ENCODE measurements at regions not wholly inside any gene's neighbourhood (a gene's known extent, or its start where the extent isn't known, plus 50 kb on each side); places are given as distances from the start of the nearest gene placed in this dataset.

DNA sequence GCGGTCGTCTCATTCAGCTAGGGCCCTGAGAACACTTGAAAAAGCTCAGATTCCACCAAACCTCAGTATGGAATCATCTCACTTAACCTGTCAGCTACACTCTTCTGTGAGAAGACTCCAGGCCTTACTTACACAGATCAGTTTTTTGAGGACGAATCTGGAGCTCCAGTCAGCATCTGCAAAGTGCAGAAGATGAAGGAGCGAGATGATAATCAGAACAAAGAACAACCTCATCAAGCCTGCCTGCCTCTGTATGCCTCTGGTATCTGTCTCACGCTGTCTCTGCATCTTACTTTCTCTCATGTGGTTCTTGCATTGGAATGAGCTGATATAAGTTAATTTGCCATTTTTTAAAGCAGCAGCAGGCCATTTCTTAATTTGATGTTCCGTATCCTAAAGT lies 444.1 kb upstream of the LRATD1 start:
- TF ChIP-seq EZH2 (optimal IDR thresholded peaks at IDR 0.05; ENCODE audit: low read depth, low read length), result no peak
- TF ChIP-seq, protein P1, sequence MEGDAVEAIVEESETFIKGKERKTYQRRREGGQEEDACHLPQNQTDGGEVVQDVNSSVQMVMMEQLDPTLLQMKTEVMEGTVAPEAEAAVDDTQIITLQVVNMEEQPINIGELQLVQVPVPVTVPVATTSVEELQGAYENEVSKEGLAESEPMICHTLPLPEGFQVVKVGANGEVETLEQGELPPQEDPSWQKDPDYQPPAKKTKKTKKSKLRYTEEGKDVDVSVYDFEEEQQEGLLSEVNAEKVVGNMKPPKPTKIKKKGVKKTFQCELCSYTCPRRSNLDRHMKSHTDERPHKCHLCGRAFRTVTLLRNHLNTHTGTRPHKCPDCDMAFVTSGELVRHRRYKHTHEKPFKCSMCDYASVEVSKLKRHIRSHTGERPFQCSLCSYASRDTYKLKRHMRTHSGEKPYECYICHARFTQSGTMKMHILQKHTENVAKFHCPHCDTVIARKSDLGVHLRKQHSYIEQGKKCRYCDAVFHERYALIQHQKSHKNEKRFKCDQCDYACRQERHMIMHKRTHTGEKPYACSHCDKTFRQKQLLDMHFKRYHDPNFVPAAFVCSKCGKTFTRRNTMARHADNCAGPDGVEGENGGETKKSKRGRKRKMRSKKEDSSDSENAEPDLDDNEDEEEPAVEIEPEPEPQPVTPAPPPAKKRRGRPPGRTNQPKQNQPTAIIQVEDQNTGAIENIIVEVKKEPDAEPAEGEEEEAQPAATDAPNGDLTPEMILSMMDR (IDR thresholded peaks at IDR 0.05; ENCODE audit: low read length), result no peak
- TF ChIP-seq EZH2phosphoT487 (IDR thresholded peaks at IDR 0.05; ENCODE audit: low read length), result no peak
